CD4-positive, alpha-beta memory T cell (primary cell): ENCODE measurements at regions not wholly inside any gene's neighbourhood (a gene's known extent, or its start where the extent isn't known, plus 50 kb on each side); places are given as distances from the start of the nearest gene placed in this dataset.

Experiments used
- CTCF ChIA-PET: fragments of 350-600 bp; sonication (Branson Sonifier 250); formaldehyde crosslinking; loops from one replicate; lab custom pipeline; 2021; ENCODE audit warnings: inconsistent platforms; ENCODE audit not compliant: partially characterized antibody; lab: Charles Lee
- POLR2A ChIA-PET: fragments of 350-600 bp; sonication (Branson Sonifier 250); formaldehyde crosslinking; loops from one replicate; lab custom pipeline; 2021; ENCODE audit not compliant: partially characterized antibody; lab: Charles Lee
- DNase-seq, 5 donors: peaks; one replicate each; pipeline versions ENCODE4 v3.0.0 to v3.0.0-alpha.2; 2020 to 2022; ENCODE audit warnings: mixed read lengths in 1 of 5
- H3K27ac ChIP-seq: one replicate; pipeline ENCODE4 v1.7.0; 2013; ENCODE audit warnings: low read depth, low read length
- H3K27me3 ChIP-seq: 2 replicates; pipeline ENCODE4 v1.7.0; 2013; ENCODE audit warnings: mild to moderate bottlenecking, low read length, moderate library complexity; ENCODE audit not compliant: insufficient read depth
- H3K36me3 ChIP-seq: 2 replicates; pipeline ENCODE4 v1.7.0; 2013; ENCODE audit warnings: mild to moderate bottlenecking, low read length, moderate library complexity; ENCODE audit not compliant: insufficient read depth
- H3K4me1 ChIP-seq: 2 replicates; pipeline ENCODE4 v1.7.0; 2013; ENCODE audit warnings: mild to moderate bottlenecking, low read length, moderate library complexity; ENCODE audit not compliant: insufficient read depth
- H3K4me3 ChIP-seq, 2 donors: one replicate each; pipeline ENCODE4 v1.7.0; 2013; ENCODE audit warnings: low read length in 2 of 2, mild to moderate bottlenecking in 1 of 2
- H3K9me3 ChIP-seq, 2 donors: one replicate each; pipeline ENCODE4 v1.7.0; 2013; ENCODE audit warnings: low read length in 2 of 2, control low read depth in 1 of 2; ENCODE audit not compliant: control insufficient read depth in 1 of 2
- H3K27ac Mint-ChIP-seq, 7 donors: one replicate each; pipeline ENCODE4 v1.8.0; 2020 to 2021; ENCODE audit warnings: mixed read lengths in 7 of 7, mild to moderate bottlenecking in 6 of 7, inconsistent platforms in 3 of 7, moderate library complexity in 3 of 7
- H3K27me3 Mint-ChIP-seq, 2 donors: one replicate each; pipeline ENCODE4 v1.8.0; 2020 to 2021; ENCODE audit warnings: mixed read lengths in 2 of 2
- H3K36me3 Mint-ChIP-seq, 2 donors: one replicate each; pipeline ENCODE4 v1.8.0; 2020 to 2021; ENCODE audit warnings: mixed read lengths in 2 of 2, inconsistent platforms in 1 of 2, mild to moderate bottlenecking in 1 of 2
- H3K4me1 Mint-ChIP-seq, 4 donors: one replicate each; pipeline ENCODE4 v1.8.0; 2020 to 2021; ENCODE audit warnings: mixed read lengths in 4 of 4, mild to moderate bottlenecking in 1 of 4
- H3K4me3 Mint-ChIP-seq, 8 donors: one replicate each; pipeline ENCODE4 v1.8.0; 2020 to 2021; ENCODE audit warnings: mixed read lengths in 8 of 8, mild to moderate bottlenecking in 7 of 8, moderate library complexity in 6 of 8, inconsistent platforms in 3 of 8
- H3K9me3 Mint-ChIP-seq, 8 donors: one replicate each; pipeline ENCODE4 v1.8.0; 2020 to 2021; ENCODE audit warnings: mixed read lengths in 8 of 8, mild to moderate bottlenecking in 5 of 8, inconsistent platforms in 3 of 8, moderate library complexity in 1 of 8
- intact Hi-C: fragments of 100-400 bp; cut with micrococcal nuclease; formaldehyde crosslinking; loops from one replicate; pipeline ENCODE4 v1.15.1; 2023

DNA sequence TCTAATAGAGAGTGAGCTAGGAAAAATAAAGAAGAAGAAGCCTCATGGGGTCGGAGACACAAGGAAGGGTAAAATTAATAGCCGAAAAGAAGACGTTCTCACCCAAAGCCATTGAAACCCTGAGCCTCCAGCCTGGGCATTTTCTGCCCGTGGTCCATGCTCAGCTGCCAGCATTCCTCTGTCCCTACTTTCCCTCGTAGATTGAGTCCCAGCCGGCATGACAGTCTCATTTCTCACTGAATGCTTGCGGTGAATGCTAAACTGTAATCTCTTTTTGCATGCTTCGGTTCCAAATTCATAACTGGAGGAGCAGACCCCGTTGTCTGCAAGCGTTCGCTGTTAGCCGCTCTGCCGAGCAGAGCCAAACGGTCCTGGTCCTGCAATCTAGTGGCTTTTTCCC lies 54.0 kb upstream of the COX10 start:
- peaks cover 9% of the 10 kb centered on the region for H3K4me1 ChIP-seq
- DNase-seq: no peak
- Mint-ChIP-seq H3K27ac (no peak overlapping the region), H3K27me3 (peaks cover 0 to 2% of the 10 kb centered on the region in 2 donors), H3K36me3 (peaks cover 0 to 3% of the 10 kb centered on the region in 2 donors), H3K4me3 (no peak overlapping the region), H3K4me1 (peaks cover 7 to 21% (median 15%) of the 10 kb centered on the region in 4 donors), H3K9me3 (peaks cover 0 to 2% (median 0%) of the 10 kb centered on the region in 8 donors)
- POLR2A ChIA-PET: no interaction called here
- no peak overlapping the region for H3K27ac ChIP-seq
- H3K4me3 ChIP-seq: no peak overlapping the region
- CTCF ChIA-PET: no interaction called here
- H3K36me3 ChIP-seq: no peaks in the 10 kb centered on the region
- H3K27me3 ChIP-seq: no peaks in the 10 kb centered on the region
- intact Hi-C loops: no loop called here
- no peaks in the 10 kb centered on the region for H3K9me3 ChIP-seq

DNA sequence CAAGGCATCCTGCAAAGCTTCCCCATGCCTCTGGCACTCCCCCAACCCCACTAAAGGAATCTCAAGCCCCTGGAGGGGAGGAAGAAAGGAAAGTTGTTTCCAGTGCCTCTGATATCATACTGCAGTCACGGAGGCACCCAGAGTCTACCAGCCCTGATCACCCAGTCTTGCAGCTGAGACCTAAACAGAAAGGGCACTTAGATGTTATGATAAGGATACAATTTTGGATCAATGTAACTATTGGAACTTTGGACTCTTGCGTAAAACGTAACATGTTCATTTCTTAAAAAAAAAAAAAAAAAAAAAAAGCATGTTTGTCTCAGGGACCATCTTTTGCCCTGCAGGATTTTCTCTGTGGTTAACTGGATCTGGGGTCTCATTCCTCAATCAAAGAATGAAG lies 52.4 kb upstream of the COX10 start:
- Mint-ChIP-seq H3K9me3 (peaks cover 0 to 2% (median 0%) of the 10 kb centered on the region in 8 donors), H3K36me3 (peaks cover 0 to 3% of the 10 kb centered on the region in 2 donors), H3K27me3 (peaks cover 0 to 2% of the 10 kb centered on the region in 2 donors), H3K4me1 (peaks cover 7 to 23% (median 15%) of the 10 kb centered on the region in 4 donors), H3K27ac (no peak overlapping the region), H3K4me3 (no peak overlapping the region)
- no peak overlapping the region for H3K27ac ChIP-seq
- ChIA-PET CTCF (no interaction called here), POLR2A (interaction anchor here (0.7 kb wide), 1 partner anchor 51 kb away, joined by 3 read pairs; no protein-coding TSS in a partner anchor)
- no peak overlapping the region for H3K4me3 ChIP-seq
- DNase-seq: no peak
- H3K36me3 ChIP-seq: no peaks in the 10 kb centered on the region
- intact Hi-C loops: no loop called here
- H3K27me3 ChIP-seq: no peaks in the 10 kb centered on the region
- H3K9me3 ChIP-seq: no peaks in the 10 kb centered on the region
- peaks cover 9% of the 10 kb centered on the region for H3K4me1 ChIP-seq

DNA sequence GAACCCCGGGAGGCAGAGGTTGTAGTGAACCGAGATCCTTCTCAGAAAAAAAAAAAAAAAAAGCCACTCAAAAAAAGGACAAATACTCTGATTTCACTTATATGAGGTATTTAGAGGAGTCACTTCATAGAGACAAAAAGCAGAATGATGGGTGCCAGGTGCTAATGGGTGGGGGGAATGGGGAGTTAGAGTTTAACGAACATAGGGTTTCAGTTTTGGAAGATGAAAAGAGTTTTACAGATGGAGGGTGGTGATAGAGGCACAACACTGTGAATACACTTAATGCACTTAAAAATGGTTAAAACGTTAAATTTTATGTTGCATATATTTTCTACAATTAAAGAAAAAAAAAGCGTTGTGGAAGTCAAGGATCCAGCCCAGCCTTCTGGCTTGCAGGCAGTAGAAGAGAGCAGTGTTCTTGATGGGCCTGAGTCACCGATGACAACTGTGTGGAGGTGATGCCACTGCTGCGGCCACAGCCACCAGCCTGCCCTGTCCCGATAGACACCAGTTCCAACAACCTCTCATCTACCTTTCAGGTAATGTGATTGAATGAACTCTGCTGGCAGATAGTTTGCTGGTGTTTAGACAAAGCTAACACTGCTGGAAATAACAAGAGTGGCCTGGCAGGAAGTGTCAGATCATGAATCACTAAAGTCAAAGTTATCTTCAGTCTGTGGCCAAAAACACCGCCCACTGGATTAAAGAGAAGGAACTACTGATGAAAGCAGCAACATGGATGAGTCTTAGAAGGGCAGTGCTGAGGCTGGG lies 49.9 kb upstream of the COX10 start:
- H3K36me3 Mint-ChIP-seq: no peaks in the 10 kb centered on the region

More for the DNA sequence above, 49.9 kb upstream of the COX10 start:
- no peaks in the 10 kb centered on the region for H3K27me3 ChIP-seq
- intact Hi-C loops: no loop called here
- Mint-ChIP-seq H3K4me1 (peaks cover 7 to 23% (median 15%) of the 10 kb centered on the region in 4 donors), H3K27me3 (no peaks in the 10 kb centered on the region), H3K9me3 (peaks cover 0 to 2% (median 0%) of the 10 kb centered on the region in 8 donors), H3K27ac (peak overlapping the region in 4 of 7 donors; percentile 3 to 87 (median 30)), H3K4me3 (peak overlapping the region in 1 of 8 donors; percentile 33)
- no peak for DNase-seq
- H3K4me3 ChIP-seq: no peak overlapping the region
- H3K36me3 ChIP-seq: no peaks in the 10 kb centered on the region
- H3K27ac ChIP-seq: no peak overlapping the region
- CTCF ChIA-PET: no interaction called here
- H3K4me1 ChIP-seq: peaks cover 9% of the 10 kb centered on the region
- H3K9me3 ChIP-seq: no peaks in the 10 kb centered on the region
- POLR2A ChIA-PET: no interaction called here
